ENCODE measurements at regions not wholly inside any gene's neighbourhood (a gene's known extent, or its start where the extent isn't known, plus 50 kb on each side); places are given as distances from the start of the nearest gene placed in this dataset.

- TF ChIP-seq ZNF503 (CRISPR knock-in tag; IDR thresholded peaks at IDR 0.05) (0 out of 2 replicates have a peak, but pooled peaks have one; percentile 31), DDIT3 (CRISPR knock-in tag; IDR thresholded peaks at IDR 0.05) (no peak), CERS6 (CRISPR knock-in tag; IDR thresholded peaks at IDR 0.05) (no peak), ZNF101 (CRISPR knock-in tag; IDR thresholded peaks at IDR 0.05; ENCODE audit: borderline replicate concordance, low read depth) (no peak), ATF3 (CRISPR knock-in tag; IDR thresholded peaks at IDR 0.05) (no peak), ARID3A (IDR thresholded peaks at IDR 0.05; ENCODE audit: low read depth, low read length) (no peak), SRSF1 (optimal IDR thresholded peaks at IDR 0.05; ENCODE audit: low read depth, low read length) (no peak), ZNF577 (CRISPR knock-in tag; IDR thresholded peaks at IDR 0.05; ENCODE audit: borderline replicate concordance, low read depth) (no peak), ZNF879 (CRISPR knock-in tag; IDR thresholded peaks at IDR 0.05) (no peak), ASH2L (IDR thresholded peaks at IDR 0.05; ENCODE audit: insufficient read length, low read depth, low read length) (no peak), ATF1 (CRISPR knock-in tag; IDR thresholded peaks at IDR 0.05) (no peak), PBX2 (CRISPR knock-in tag; IDR thresholded peaks at IDR 0.05) (no peak), ZNF704 (CRISPR knock-in tag; IDR thresholded peaks at IDR 0.05; ENCODE audit: borderline replicate concordance) (peak; percentile 96), HNRNPUL1 (IDR thresholded peaks at IDR 0.05; ENCODE audit: low read depth, low read length) (no peak), ZBTB49 (CRISPR knock-in tag; IDR thresholded peaks at IDR 0.05; ENCODE audit: borderline replicate concordance) (no peak), MBNL3 (CRISPR knock-in tag; conservative IDR thresholded peaks at IDR 0.05) (no peak), GPBP1L1 (CRISPR knock-in tag; IDR thresholded peaks at IDR 0.05) (no peak)
Observed at GRCh38 chr16:66270333-66270927, 96.1 kb upstream of the CDH5 start (continued).
